GM12865 (cell line): ENCODE measurements at regions not wholly inside any gene's neighbourhood (a gene's known extent, or its start where the extent isn't known, plus 50 kb on each side); places are given as distances from the start of the nearest gene placed in this dataset.

ENCODE experiments used
- DNase-seq: peaks from one replicate; pipeline ENCODE4 v3.0.0; 2010; ENCODE audit warnings: low read depth
- H3K4me3 ChIP-seq: 2 replicates; pipeline ENCODE4 v1.5.1; 2011; ENCODE audit warnings: mild to moderate bottlenecking, low read depth, low read length, control low read depth
- TF ChIP-seq, protein P1 (sequence below): IDR thresholded peaks from 2 replicates; pipeline ENCODE4 v1.5.1; 2011; ENCODE audit warnings: low read length, control low read depth, low read depth, inconsistent platforms; ENCODE audit not compliant: insufficient read depth; ENCODE audit errors: missing control alignments

DNA sequence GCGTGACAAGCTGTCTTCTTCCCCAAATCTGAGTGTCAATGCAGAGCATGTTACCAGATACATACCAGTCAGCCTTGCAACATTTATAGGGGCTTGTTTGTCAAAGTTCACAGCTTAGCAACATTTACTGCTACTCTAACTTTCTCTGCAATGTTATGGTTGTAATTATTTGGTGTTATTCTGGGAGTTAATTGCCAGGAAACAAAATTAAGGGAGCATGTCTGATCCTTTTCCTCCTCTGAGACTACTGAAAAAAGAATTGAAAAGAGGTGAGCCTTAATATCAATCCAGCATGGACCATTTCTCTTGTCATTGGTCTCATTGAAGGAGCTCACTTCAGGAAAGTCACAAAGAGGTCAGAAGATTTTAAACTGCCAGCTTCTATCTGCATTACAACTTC is 465.6 kb upstream of the LINC00305 start:
- no peak overlapping the region for H3K4me3 ChIP-seq
- DNase-seq: no peak
- TF ChIP-seq, protein P1, sequence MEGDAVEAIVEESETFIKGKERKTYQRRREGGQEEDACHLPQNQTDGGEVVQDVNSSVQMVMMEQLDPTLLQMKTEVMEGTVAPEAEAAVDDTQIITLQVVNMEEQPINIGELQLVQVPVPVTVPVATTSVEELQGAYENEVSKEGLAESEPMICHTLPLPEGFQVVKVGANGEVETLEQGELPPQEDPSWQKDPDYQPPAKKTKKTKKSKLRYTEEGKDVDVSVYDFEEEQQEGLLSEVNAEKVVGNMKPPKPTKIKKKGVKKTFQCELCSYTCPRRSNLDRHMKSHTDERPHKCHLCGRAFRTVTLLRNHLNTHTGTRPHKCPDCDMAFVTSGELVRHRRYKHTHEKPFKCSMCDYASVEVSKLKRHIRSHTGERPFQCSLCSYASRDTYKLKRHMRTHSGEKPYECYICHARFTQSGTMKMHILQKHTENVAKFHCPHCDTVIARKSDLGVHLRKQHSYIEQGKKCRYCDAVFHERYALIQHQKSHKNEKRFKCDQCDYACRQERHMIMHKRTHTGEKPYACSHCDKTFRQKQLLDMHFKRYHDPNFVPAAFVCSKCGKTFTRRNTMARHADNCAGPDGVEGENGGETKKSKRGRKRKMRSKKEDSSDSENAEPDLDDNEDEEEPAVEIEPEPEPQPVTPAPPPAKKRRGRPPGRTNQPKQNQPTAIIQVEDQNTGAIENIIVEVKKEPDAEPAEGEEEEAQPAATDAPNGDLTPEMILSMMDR: no peak

DNA sequence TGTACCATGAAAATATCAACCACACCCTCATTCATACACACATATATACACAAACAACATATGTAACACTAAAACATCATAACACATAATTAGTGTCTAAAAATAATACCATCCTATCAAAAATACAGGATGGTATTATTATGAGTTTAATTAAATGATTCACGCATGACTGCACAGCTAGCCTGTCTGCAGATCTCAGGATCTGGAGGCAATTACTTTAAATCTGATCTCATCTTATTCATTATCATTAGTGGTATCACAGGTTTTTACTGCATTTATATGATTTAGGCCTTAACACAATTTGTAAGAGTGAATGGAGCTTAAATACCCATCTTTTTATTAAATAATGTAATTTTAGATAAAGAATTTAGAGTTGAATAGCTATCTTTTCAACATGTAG is 443.4 kb upstream of the LINC00305 start:
- no peak overlapping the region for H3K4me3 ChIP-seq
- DNase-seq: no peak

DNA sequence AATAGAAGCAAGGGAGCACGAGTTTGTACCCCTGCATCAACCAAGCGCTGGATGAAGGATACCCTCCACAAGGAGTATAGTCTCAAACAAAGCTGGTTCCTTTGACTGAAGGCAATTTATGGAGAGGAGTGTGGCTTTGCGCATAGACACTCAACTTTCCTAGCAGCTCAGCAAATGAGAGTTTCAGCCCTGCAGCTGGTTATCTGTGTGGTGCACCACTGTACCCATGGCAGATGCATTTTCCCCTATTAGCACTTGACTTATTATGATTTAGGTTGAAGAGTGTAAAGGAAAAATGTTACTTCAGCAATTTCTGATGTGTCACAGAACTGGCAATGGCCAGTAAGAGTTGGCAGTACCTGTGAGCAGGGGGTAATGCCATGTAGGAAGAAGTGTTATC is 440.1 kb upstream of the LINC00305 start:
- TF ChIP-seq, protein P1: no peak
- no peak overlapping the region for H3K4me3 ChIP-seq
- DNase-seq: no peak

More for the DNA sequence above, 443.4 kb upstream of the LINC00305 start:
- TF ChIP-seq, protein P1: no peak

DNA sequence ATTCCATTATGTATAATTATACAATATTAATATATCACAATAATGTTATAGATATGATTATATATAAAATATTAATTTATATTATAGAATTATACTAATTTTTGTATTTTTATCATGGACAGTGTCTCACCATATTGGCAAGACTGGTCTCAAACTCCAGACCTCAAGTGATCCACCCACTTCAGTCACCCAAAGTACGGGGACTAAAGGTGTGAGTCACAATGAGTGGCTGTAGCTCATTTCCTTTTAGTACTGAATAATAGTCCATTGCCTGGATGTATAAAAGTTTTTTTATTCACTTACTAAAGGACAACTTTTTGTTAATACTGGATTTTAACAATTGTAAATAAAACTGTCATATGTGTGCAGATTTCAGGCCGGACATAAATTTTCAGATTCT is 417.6 kb upstream of the LINC00305 start:
- H3K4me3 ChIP-seq: no peak overlapping the region
- DNase-seq: no peak
- TF ChIP-seq, protein P1: no peak

DNA sequence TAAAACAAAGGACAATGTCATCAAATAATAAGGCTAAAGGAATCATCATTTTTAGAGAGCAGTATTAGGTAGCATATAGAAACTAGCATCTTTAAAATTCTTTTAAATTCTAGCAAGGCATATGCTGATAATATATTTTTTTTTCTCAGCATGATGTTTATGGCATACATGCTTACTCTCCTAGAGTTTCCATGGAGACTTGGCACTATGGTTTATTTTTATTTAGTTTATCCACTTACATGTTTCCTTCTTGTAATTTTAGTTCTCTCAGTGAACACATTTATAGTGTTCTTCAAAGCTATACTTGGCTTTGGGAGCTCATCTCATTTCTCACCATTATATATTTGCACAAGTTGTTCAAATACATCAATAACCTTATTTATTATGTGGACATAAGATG is 413.8 kb upstream of the LINC00305 start:
- H3K4me3 ChIP-seq: no peak overlapping the region
- no peak for DNase-seq
- TF ChIP-seq, protein P1: no peak

DNA sequence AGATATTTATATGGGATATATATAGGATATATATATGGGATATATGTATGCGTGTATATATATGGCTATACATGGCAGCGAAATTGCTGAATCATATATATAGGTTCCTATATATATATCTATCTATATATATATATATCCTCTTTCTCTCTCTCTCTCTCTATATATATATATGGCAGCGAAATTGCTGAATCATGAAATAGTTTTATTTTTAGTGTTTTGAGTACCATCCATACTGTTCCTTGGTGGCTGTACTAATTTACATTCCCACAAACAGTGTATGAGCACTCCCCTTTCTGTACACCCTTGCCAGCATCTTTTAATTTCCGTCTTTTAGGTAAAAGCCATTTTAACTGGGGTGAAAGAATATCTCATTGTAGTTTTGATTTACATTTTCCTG is 397.6 kb upstream of the LINC00305 start:
- H3K4me3 ChIP-seq: no peak overlapping the region
- TF ChIP-seq, protein P1: no peak
- DNase-seq: no peak

DNA sequence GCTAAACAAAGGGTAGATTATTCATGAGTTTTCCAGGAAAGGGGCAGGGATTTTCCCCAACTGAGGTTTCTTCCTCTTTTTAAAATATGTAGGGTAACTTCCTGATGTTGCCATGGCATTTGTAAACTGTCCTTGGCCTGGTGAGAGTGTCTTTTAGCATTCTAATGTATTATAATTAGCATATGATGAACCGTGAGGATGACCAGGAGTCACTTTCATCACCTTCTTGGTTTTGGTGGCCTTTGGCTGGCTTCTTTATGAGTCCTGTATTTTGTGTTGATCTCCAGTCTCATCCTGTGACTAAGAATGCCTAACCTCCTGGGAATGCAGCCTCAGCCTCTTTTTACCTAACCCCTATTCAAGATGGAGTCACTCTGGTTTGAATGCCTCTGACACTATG is 391.0 kb upstream of the LINC00305 start:
- DNase-seq: no peak
- no peak overlapping the region for H3K4me3 ChIP-seq
- TF ChIP-seq, protein P1: no peak
